ENCODE measurements at regions not wholly inside any gene's neighbourhood (a gene's known extent, or its start where the extent isn't known, plus 50 kb on each side); places are given as distances from the start of the nearest gene placed in this dataset.

- TF ChIP-seq CTCF (IDR thresholded peaks at IDR 0.05; ENCODE audit: borderline replicate concordance, extremely low read depth, low read length, poor library complexity, severe bottlenecking) (no peak), EZH2 (IDR thresholded peaks at IDR 0.05; ENCODE audit: borderline replicate concordance, low read depth, low read length, severe bottlenecking) (no peak)
Measured at GRCh38 chr6:1136415-1136774, 175.5 kb upstream of the FOXQ1 start.

All from DND-41 (cell line).